ENCODE measurements at regions not wholly inside any gene's neighbourhood (a gene's known extent, or its start where the extent isn't known, plus 50 kb on each side); places are given as distances from the start of the nearest gene placed in this dataset.
A peak's percentile ranks its signal among the peaks of the same experiment; 100 is the strongest.
"Not testable (repeated sequence)": the region's sequence is repeated elsewhere in the genome, so short reads cannot be mapped to it uniquely, and the experiment has no call there.

DNA sequence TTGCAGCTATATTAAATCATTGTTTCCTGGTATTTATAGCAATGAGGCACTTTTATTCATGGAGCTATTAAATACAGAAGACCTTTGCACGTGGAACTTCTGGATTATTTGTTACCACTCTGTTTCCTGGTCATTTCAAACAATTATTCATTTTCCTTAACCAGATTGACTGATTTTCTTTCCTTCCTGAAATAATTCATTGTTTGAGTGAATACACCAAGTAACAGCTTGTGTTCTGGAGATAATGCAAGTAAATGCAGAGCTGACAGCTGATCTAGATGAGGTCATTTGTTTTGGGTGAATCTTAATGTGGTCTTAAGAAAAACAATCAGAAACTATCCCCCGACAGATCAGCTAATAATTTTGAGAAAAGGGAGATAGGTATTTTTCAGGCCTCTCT, 497.7 kb downstream of the KIF20B start:
- DNase-seq (ENCODE audit: insufficient read length, low spot score): no peak
- no peak for FAIRE-seq
- TF ChIP-seq POLR2A (IDR thresholded peaks at IDR 0.05; ENCODE audit: low read depth, low read length): no peak

DNA sequence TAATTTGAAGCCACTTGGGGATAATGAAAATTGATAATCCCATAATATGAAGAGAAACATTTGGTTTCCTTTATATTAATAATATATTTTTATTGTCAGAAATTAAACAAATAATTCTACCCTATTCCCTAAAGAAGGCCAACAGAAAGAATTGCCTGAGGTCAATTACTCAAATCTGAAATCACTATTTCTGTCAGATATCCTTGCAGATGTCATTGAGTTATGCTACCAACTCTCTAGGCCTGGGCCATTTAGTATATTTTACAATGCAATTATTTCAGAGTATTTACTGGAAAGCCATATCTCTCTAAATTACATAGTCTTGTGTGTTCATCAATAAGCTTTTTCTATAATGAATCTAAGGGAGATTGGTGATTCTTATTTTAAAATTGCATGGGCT, 498.1 kb downstream of the KIF20B start:
- no peak for TF ChIP-seq POLR2A (IDR thresholded peaks at IDR 0.05; ENCODE audit: low read depth, low read length)
- no peak for FAIRE-seq

DNA sequence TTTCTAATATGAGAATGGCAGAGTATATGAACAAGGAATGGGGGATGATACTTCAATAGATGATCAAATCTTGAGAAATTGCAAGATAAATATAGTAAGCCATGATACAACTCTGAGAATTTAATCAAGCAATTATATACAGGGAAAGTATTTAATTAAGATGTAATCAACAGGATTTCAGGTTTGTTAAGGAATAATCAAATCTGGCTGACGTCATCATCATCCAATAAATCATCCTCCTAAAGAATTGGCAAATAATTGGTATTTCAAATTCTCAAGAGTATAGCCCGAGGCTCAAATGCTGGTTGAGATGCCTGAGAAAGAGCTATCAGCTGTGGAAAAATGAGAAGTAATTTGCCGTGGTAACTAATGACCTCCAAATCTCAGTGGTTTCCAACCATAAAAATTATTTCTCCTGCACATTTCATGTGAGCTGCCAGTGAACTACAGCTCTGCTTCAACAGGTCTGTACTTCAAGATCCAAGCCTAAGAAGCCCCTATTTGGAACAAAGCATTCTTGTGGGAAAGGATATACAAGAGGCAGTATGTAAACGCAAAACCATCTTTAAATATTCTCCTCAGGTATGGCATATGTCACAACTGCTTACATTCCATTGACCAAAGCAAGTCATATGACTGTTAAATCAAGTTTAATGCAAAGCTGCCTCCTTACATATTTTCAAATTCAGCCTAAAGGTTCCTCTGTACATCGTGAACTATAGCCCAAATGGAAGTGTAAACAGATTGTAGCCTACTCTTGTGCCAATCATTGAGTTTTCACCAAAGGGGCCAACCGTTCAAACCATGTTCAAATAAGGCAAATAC, 503.0 kb downstream of the KIF20B start:
- DNase-seq (ENCODE audit: insufficient read length, low spot score) (no peak), FAIRE-seq (no peak)
- TF ChIP-seq POLR2A (IDR thresholded peaks at IDR 0.05; ENCODE audit: low read depth, low read length): no peak

More for the DNA sequence above, 498.1 kb downstream of the KIF20B start:
- no peak for DNase-seq (ENCODE audit: insufficient read length, low spot score)

DNA sequence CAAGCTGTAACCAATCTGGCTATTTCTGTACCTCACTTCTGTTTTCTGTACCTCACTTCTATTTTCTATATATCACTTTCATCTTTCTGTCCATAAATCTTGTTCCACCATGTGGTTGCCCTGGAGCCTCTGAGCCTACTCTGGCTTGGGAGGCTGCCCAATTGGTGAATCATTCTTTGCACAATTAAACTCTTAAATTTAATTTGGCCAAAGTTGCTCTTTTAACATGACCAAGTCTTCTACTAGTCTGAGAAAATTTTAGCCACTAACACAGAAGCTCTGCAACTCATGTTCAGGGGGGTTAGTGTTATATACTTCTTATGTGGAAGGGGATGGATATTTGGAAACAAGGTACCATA, 503.5 kb downstream of the KIF20B start:
- TF ChIP-seq POLR2A (IDR thresholded peaks at IDR 0.05; ENCODE audit: low read depth, low read length): no peak
- FAIRE-seq (no peak), DNase-seq (ENCODE audit: insufficient read length, low spot score) (no peak)

DNA sequence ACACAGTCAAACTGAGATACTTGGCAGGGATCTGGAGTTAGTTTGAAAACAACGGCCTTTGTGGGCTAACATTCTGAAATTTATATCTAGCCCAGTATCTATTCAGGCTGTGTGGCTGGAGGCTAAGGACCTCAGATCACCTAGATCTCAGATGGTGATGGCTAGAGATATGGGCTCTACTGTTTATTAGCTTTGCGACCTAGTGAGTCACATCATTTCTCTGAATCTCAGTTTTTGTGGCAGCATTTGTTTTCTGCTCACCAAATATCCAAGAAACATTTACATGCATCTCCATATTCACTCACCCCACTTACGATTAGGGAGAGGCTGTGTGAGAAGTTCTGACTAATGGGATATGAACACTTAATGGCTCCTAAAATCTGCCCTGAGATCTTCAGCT, 503.9 kb downstream of the KIF20B start:
- FAIRE-seq: no peak
- TF ChIP-seq POLR2A (IDR thresholded peaks at IDR 0.05; ENCODE audit: low read depth, low read length): no peak
- no peak for DNase-seq (ENCODE audit: insufficient read length, low spot score)

DNA sequence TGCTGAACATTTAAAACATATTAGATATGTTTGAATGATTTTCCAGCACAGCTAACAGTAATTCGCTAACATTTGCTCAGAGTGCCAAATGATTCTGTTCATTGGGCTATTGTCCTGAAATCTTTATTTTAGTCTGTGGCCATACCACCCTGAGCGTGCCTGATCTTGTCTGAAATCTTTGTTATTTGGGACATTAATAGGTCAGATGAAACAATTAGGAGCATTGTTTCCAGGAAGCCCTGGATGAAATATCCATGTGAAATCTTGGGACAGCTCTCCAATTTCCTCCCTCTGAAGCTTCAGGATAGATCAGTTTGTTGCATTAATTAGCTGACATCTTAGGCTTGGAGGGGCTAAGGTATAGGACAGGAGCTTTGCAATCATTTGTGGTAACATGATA, 512.0 kb downstream of the KIF20B start:
- no peak for FAIRE-seq
- DNase-seq (ENCODE audit: insufficient read length, low spot score): no peak
- no peak for TF ChIP-seq POLR2A (IDR thresholded peaks at IDR 0.05; ENCODE audit: low read depth, low read length)

DNA sequence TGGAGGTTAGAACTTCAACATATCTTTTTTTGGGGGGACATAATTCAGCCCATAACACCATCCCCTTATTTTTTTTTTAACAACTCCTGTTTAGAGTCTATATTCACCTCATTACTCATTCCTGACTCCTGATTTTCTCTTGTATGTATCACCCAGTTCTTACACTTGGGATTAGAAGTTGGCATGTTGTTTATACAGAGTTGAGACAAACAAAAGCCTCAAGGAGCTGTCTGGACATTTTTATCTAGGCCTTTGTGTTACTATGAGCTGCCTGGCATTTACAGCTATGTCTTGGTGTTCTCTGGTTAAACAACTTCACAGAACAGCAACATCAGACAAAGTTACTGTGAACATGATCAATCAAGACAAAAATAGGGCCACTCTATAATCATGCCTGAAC, 517.5 kb downstream of the KIF20B start:
- TF ChIP-seq POLR2A (IDR thresholded peaks at IDR 0.05; ENCODE audit: low read depth, low read length): no peak
- DNase-seq (ENCODE audit: insufficient read length, low spot score) (no peak), FAIRE-seq (no peak)

DNA sequence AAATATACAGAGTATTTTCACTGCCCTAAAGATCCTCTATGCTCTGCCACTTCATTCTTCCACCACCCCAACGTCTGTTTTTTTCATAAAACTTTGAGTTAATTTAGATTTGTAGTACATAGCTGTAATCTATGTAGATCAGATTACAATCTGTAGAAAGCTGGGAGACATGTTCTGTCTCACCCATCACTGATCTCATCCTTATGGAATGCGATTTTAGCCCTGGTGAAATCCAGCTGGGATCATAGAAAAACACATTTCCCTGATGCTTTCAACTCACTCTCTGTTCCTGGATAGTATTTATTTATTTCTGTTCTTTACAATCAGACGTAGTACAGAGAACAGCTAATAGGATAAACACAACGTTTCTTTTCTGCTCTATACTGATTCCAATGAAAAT, 521.0 kb downstream of the KIF20B start:
- DNase-seq (ENCODE audit: insufficient read length, low spot score) (peak; percentile 7), FAIRE-seq (peak; percentile 78)
- TF ChIP-seq POLR2A (IDR thresholded peaks at IDR 0.05; ENCODE audit: low read depth, low read length): no peak

DNA sequence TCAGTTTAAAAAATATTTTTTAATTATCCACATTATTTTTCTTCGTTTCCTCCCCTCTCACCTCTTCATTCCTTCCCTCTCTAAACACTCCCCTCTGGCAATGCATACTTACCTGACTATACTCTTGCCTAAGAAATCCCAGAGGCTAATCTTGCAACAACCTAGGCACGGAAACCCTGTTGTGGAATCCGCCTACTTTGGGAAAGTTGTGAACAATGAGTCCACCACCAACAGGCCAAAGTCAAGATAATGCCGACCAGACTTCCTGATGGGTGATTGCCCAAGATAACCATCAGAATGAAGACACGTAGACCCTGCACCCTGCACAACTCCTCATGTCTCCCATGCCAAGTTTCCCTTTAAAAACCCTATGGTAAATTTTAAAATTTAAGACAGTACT, 521.5 kb downstream of the KIF20B start:
- FAIRE-seq (no peak), DNase-seq (ENCODE audit: insufficient read length, low spot score) (no peak)
- TF ChIP-seq POLR2A (IDR thresholded peaks at IDR 0.05; ENCODE audit: low read depth, low read length): no peak

DNA sequence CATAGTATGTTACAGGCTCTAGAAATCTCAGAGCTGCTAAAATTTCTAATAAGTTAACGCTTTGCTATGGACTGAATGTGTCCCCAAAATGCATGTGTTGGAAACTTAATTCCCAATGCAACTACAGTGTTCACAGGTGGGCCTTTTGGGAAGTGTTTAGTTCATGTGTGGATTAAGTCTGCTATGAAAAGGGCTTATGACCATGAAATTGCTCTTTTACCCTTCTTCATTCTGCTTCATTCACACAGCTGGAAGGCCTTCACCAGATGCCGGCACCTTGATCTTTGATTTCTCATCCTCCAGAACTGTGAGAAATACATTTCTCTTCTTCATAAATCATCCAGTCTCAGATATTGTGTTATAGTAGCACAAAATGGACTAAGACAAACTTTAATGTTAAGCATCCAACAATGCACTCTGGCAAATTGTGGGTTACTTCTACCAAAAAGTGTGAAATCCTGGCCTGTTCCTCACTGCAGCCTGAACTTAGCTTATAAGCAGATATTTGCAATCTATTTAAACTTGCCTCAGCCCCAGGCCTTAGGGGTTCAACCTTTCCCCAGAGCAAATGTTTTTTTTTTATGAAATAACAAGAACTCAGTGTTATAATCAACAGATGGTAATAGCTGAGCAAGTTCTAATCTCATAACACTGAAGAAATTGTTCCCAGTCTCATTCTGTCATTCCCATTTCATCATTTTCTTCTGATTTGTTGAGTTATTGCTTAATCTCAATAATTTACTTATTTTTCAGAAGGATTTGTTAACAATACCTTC, 523.6 kb downstream of the KIF20B start:
- DNase-seq (ENCODE audit: insufficient read length, low spot score) (no peak), FAIRE-seq (no peak)
- no peak for TF ChIP-seq POLR2A (IDR thresholded peaks at IDR 0.05; ENCODE audit: low read depth, low read length)

DNA sequence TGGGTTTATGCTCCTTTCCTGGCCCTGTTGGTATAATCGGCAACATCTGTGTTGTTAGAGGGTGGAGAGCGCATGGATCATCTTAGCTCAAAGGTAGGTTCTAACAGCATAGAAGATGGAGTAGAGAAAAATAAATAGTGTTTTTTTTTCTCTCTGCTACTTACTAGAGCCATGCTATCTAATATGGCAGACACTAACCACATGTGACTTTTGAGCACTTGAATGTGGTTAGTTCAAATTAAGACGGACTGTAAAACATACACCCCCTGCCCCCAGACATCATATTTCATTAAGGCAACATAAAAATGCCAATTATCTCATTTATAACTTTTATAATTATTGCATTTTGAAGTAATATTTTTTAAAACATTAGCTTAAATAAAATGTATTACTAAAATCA, 525.1 kb downstream of the KIF20B start:
- TF ChIP-seq POLR2A (IDR thresholded peaks at IDR 0.05; ENCODE audit: low read depth, low read length): no peak
- DNase-seq (ENCODE audit: insufficient read length, low spot score) (no peak), FAIRE-seq (no peak)

DNA sequence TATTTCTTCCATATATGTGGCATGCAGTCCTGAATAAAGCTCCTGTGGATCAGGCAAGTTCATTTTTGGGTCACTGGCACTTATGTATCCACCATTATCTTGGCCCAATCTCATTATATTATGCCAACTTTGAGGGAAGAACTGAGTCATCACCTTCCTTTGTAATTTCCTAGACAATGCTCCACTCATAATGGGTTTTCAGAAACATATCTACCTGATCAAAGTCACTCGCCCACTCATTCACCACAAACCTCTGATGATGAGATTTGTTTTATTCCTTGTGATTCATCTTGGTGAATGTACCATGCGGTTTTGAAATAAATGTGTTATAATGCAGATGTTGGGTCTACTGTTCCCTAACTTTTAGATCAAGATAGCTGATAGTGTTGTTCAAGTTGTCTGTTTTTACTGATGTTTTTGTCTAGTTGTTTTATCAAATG, 525.8 kb downstream of the KIF20B start:
- no peak for TF ChIP-seq POLR2A (IDR thresholded peaks at IDR 0.05; ENCODE audit: low read depth, low read length)
- FAIRE-seq: peak; percentile 86
- DNase-seq (ENCODE audit: insufficient read length, low spot score): no peak

DNA sequence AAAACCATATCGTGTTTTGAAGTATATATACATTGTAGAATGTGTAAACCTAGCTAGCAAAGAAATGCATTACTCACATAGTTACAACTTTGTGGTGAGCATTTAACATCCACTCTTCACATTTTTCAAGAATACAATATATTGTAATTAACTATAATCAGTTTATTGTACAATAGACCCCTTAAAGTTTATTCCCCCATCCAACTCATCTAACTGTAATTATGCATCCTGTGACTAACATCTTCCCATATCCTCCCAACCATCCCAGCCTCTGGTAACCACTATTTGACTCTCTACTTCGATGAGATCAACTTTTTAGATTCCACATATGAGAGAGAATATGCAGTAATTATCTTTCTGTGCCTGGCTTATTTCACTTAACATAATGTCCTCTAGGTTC, 526.4 kb downstream of the KIF20B start:
- DNase-seq (ENCODE audit: insufficient read length, low spot score) (no peak), FAIRE-seq (no peak)
- TF ChIP-seq POLR2A (IDR thresholded peaks at IDR 0.05; ENCODE audit: low read depth, low read length): no peak

DNA sequence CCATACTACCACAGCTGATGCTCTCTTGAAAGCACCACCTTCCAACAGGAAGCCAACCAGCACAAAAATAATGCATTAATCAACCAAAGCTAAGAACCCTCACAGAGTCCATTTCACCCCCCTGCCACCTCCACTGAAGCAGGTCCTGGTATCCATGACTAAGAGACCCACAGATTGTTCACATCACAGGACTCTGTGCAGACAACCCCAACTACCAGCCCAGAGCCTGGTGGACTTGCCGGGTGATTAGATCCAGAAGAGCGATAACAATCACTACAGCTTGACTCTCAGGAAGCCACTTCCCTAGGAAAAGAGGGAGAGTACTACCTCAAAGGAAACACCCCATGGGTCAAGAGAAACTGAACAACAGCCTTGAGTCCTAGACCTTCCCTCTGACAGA, 528.1 kb downstream of the KIF20B start:
- no peak for TF ChIP-seq POLR2A (IDR thresholded peaks at IDR 0.05; ENCODE audit: low read depth, low read length)
- FAIRE-seq: no peak
- DNase-seq (ENCODE audit: insufficient read length, low spot score): no peak

DNA sequence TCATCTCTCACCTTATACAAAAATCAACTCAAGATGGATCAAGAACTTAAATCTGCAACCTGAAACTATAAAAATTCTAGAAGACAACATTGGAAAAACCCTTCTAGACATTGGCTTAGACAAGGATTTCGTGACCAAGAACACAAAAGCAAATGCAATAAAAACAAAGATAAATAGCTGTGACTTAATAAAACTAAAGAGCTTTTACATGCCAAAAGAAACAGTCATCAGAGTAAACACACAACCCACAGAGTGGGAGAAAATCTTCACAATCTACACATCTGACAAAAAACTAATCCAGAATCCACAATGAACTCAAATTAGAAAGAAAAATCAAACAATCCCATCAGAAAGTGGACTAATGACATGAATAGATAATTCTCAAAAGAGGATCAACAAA, 532.4 kb downstream of the KIF20B start:
- not testable (repeated sequence) for DNase-seq (ENCODE audit: insufficient read length, low spot score); FAIRE-seq
